DMS79 treated with DMSO at 0.1 percent for 48 hours (cell line): ENCODE measurements at regions not wholly inside any gene's neighbourhood (a gene's known extent, or its start where the extent isn't known, plus 50 kb on each side); places are given as distances from the start of the nearest gene placed in this dataset.
A peak's percentile ranks its signal among the peaks of the same experiment; 100 is the strongest.
"Not testable (repeated sequence)": the region's sequence is repeated elsewhere in the genome, so short reads cannot be mapped to it uniquely, and the experiment has no call there.

Source experiments
- DNase-seq: peaks from one replicate; lab custom pipeline; 2025; lab: John Stamatoyannopoulos, UW

DNA sequence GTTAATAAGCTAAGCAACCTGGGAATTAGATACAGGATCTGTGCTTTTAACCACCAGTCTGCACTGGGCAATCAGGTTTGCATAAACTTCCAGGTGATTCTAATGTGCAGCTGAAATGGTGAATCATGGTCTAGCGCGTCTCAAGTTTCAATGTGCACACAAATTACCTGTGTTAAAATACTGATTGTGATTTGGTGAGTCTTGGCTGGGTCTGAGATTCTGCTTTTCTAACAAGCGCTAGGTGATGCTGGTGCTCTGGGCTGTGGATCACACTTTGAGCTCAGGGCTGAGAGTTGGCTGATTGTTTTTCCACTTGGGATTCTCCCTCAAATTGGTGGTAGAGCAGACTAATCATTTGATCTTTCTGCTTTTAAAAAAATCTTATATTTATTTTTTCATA lies 124.8 kb downstream of the C12orf75 start:
- no peak for DNase-seq

DNA sequence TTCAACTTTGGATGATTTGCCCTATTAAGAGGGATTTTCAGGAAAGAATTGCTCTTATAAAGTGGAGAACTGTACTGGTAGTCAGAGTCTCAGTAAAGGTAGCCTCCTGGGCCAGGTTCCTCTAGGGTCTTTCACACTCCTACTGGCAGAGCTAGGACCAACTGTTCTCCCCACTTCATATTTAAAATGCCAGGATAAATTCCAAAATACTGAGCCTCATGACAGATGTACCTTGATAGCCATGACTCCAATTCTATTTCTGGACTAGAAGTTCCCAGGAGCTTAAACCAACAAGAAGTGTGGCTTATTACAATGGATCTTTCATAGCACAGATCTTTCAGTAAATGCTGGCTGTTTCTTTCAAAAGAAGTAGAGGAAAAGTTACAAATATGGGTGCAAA lies 126.5 kb downstream of the C12orf75 start:
- DNase-seq, result no peak

DNA sequence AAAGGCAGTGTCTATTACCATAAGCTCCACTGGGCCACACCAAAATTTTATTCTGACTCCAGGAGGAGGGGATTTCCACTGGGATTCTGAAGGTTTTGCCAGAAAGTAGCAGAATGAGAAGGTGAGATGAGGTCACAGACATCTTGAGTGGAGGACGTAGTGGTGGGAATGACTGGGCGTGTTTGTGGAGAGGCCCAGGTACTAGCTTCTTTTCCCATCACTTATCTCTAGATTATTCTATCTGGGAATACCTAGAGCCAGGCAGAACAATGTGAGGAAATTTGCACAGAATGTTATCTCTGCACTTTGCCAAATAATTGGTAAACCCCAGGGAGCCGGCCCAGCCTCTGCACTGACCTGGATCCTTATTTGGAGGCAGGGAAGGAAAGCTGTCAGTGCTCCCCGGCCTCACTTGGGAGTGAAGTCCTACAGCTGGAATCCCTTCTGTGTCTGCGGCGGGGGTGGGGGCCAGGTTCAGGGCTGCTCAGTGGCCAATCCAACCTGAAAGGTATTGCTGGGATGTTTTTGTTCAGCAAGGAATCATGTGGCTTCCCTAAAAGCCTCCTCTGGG lies 129.4 kb downstream of the C12orf75 start:
- no peak for DNase-seq

DNA sequence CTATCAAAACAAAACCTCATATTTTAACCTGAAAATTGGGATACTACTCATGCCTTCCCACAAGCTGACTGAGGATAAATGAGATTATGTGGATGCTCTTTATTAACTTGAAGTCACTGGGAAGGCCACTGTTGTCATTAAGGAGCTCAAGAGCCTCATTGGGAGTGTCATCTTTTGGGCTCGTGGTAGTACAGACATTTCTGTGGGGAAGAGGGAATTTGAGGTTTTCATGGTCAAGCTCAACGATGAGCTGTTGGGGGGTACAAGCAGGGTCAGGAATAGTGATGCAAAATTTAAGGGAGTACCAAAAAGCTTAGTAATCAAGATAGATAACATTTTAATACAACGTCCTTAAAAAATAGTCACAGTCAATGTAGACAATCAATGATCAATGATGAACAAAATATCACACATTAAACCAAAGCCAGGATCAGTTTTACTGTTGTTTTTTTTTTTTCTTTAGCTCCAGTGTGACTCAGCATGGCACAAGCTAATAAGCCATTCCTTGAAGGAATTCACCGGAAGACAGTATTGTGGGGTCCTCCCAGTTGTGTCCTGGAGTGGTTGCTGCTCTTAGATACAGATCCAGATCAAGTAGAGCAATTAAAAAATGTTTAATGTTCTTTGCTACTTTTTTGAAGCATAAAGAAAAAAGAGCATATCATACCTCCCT lies 130.9 kb downstream of the C12orf75 start:
- DNase-seq, result no peak

DNA sequence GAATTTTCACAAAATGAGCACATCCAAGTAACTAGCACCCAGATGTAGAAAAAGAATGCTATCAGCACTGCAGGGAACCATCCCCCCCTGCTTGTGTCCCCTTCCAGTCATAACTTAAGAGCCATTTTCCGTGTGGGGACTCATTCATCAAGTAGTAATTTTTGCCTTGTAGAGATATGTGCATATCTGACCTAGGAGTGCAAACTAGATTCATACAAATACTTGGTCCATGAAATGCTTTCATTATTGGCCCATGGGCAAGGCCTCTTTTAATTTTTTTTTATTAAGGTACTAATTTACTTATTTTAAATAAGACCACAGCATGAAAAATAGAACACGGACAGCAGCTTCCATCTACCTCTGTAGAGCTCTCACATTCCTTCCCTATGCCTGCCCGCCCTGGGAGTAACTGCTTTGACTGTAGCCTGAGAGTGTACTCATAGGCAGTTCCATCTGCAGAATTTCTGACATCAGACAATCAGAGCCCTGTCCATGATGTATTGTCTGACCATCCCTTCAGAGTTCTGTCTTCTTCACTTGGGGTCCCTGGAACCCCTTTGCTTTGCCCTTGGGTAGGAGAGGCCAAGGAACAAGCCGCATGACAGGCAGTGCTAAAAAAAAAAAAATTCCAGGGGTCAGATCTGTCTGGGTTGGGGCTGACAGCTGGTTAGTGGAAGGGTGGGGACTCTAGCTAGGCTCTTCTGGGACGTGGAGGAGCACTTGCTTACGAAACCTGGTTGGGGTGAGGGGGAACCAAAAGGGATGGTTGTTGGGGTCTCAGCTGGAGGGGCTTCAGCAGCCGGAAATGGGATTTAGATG lies 131.7 kb downstream of the C12orf75 start:
- no peak for DNase-seq

DNA sequence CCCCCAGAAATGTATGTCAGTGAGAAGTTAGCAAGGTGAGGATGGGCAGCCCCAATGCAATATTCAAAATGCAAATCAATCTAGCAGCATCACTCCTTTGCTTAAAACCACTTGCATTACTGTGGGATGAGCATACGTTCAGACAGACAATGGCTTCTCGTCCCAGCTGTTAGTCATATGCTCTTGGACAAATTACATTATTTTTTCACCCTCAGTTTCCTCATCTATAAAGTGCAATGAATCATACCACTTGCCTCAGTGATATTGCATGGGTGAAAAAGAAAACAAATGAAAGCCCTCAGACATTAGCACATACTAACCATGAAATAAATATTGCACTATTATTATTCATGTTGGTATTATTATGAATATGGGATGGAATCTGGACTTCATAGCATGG lies 132.3 kb downstream of the C12orf75 start:
- DNase-seq, result no peak

DNA sequence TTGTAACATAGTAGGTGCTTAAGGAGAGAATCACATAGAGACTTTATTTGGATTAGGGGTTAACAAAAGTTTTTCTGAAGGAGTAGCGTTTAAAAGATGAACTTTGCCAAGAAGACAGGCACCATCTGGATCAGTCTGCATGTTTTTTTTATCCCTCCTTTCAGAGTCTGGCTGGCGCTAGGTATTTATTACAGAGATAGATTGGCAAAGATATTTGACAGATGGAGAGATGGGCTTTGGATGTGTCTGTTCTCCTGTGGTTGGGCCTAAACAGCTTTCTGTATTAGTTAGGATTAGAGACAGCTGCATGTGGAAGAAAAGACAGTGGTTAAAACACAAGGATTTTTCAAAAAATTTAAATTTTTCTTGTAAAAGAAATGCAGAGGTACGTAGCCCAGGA lies 133.9 kb downstream of the C12orf75 start:
- DNase-seq, result no peak

DNA sequence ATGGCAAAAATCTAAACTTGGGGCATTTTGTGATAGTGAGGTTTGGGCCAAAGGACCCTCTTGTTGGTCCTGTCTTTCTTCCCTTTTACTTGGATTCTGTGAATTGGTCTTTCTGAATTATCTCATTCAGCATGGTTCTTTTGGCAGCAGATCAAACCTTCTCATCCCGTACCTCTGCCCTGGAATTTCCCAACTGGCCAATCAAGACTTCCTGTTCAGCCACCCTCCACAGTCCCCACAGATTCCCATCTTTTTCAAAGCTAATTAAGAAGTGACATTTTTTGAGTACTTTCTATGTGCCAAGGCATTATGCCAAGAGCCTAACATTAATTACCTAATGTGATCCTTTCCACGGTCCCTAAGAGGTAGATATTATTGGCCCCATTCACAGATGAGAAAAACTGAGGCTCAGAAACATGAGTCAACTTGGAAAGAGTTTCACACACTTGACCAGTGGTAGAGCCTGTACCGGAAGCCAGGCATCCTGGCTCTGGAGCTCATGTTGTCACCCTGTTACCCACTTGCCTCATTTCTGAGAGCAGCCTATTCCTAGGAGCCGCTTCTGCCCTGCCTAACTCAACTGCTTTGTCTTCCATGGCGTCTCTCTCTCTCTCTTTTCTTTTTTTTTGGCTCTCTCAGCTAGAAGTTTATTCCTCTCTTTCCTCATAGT lies 135.9 kb downstream of the C12orf75 start:
- DNase-seq, result no peak

DNA sequence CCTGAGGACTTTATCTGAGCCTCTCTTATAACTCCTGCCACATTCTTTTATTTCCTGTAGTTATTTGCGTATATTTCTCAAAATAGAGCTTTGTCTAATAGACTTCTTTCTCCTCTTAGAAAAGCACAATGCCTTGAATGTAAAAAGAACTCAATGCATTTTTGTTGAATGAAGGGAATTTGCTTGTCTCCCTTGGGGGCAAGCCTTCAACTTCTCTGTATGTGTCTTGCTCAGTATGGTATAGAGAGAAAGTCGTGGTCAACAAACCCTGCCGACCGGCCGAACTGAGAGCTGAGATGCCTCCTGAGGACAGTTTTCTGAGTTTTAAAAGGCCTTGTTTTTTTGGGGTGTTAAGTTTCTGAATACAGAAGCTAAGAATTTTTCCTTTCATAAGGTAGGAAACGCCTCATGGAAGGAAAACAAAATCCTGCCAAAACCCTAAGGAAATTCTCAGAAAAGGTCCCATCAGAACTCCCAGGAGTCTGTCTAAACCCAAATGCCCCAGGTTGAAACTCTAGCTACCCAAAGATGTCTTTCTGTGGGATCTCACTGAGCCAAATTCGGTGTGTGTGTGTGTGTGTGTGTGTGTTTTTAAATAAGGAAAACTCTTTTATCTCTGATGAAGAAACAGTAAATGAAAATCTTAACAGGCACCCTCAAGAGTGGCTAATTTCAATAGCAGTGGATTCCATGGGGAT lies 136.6 kb downstream of the C12orf75 start:
- DNase-seq, result no peak

DNA sequence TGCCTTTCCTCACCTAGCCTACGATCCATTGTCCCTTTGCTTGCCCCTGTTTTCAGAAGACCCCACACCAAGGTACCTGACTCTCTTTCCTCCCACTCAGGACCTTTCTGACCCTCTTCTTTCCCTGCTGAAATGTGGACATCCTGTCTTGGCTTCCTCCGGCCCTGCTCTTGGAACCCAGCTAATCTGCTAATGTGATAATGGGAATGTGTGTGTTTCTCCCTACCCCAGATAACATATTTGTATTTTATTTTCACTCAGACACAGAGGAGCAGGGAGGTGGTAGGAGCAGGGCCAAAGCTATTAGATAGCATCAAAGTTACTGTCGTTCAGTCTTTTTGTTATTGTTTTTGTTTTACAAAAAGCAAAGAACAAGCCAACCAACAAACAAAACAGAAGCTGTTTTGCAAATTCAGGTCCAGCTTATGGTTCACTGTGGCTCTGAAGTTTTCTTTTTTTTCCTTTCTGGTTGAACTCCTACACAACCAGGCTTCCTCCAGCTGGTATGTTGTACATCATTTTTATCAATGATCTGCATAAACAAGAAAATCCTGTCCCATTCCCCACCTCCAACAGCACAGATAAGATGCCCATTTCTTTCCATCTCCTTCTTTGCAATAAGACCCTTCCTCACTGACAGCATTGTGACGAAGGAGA lies 137.3 kb downstream of the C12orf75 start:
- no peak for DNase-seq

DNA sequence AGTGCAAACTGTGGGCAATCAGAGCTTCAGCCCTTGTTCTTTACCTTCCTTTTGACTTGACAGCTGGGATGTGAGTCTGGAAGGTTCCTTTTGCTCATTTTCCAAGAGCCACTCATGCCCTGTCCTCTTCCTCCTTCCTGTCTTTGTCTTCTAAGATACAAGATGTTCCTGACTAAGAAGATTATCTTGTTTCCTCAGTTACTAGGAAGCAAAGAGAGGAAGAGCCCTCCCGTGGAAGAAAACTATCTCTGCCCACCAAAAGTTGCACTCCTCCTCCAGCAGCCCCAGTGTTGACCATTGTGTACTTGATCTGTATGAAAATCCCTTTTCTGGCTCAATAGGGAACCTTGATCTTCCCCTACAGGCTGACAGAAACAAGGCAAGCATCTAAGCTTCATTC lies 138.0 kb downstream of the C12orf75 start:
- no peak for DNase-seq

DNA sequence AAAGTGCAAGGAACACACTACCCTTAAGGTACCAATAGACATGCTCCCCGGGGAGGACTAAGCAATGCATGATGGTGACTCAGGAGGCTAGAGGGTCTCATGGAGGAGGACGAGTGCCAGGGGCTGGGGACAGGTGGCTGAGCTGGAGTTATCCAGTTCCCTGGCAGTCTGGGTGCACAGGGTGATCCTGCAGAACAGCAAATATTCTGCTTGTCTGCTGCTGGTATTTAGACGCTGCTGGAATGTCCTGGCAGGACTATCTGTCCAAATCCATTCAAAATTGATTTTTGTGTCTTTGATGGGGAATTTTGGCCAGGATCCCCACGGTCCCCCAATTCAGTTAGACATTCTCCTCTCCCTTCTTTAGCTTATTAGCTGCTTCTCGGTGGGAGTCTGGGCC lies 138.7 kb downstream of the C12orf75 start:
- no peak for DNase-seq

DNA sequence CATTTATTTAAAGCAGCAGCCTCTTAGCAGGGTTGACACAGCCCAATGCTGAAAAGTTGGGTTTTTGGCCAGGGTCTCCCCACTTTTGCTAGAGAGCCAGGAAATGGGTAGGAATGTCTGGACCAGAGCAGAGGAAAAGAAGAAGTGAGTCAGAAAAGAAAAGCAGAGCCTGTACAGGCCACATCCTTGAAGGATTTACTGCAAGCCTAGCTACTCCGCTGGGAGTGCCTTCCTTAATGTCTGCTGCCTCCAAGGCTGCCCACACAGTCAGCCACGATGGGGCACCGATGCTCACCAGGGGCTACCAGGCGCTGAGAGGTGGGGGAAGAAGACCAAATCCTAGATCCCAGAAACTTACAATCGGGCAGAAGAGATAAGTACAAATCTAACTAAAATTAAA lies 139.2 kb downstream of the C12orf75 start:
- DNase-seq, result no peak

DNA sequence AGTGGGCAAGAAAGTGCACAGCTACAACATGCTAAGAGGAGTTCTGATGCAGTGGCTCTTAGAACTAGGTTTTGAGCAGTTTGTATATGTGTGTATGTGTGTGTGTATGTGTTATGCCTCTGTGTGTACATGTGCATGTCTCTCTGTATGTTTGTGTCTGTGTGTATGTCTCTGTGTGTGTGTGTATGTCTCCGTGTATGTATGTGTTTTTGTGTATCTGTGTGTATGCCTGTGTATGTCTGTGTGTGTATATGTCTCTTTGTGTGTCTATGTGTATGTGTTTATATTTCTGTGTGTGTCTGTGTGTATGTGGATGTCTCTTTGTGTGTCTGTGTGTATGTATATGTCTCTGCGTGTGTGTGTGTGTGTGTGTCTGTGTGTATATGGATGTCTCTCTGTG lies 139.6 kb downstream of the C12orf75 start:
- DNase-seq, result no peak

DNA sequence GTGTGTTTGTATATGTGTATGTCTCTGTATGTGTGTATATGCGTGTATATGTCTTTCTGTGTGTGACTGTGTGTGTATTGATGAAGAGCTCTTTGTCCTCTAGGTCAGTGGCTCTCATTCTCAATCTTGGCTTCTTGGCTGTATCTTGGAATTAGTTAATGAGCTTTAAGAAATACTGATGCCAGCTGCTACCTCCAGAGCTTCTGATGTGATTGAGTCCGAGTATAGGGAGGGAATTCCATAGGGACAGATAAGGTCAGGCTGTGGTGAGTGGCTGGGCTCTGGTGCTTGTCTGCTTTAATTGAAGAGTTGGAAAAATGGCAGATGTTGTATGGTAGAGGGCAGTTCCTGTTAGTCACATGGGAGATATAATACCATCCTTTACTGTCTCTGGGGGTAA lies 140.1 kb downstream of the C12orf75 start:
- no peak for DNase-seq

DNA sequence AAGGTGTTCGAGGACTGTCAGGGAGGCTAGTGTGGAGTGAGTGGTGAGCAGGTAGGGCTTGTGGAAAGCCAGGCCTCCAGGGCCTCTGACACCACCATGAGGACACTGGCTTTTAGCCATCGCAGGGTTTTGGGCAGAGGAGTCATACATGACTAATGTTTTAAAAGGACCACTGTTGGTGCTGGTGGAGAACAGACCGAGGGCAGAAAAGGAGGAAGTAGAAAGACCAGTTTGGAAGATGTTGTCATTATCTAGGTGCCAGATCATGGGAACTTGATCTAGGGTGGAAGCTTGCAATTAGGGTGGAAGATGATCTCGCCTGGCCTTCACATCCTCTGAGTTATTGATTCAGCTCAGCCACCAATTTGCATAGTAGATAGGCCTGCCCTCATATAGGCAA lies 144.2 kb downstream of the C12orf75 start:
- DNase-seq, result no peak

DNA sequence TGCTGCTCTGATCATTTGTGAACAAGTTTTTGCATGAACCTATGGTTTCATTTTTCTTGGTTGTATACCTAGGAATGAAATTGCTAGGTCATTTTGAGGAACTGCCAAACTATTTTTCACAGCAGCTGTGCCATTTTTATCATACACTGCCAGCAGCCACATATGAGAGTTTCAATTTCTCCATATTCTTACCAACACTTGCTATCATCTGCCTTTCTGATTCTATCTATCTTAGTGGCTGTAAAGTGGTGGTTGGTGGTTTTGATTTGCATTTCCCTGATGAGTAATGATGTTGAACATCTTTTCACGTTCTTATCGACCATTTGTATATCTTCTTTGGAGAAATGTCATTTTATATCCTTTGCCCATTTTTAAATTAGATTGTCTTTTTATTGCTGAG lies 146.1 kb downstream of the C12orf75 start:
- DNase-seq, result no peak

DNA sequence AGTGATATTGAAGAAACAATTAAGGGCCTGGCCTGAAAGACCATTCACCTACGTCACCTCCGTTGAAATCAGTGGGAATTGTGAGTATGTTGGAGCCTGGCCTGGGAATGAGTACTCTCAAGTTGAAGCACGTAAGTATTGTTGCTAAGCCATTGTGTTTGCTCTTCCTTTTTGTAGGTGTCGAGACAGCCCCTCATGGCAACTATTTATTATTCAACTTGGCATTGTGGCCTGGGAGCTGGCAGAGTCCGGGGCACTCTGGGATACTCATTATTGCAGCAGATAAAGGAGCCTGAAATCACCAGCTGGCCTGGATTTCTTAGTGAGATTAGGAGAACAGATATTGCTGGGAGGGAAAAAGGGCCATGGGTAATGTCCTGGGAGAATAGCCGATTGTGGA lies 147.4 kb downstream of the C12orf75 start:
- DNase-seq, result peak; percentile 43

DNA sequence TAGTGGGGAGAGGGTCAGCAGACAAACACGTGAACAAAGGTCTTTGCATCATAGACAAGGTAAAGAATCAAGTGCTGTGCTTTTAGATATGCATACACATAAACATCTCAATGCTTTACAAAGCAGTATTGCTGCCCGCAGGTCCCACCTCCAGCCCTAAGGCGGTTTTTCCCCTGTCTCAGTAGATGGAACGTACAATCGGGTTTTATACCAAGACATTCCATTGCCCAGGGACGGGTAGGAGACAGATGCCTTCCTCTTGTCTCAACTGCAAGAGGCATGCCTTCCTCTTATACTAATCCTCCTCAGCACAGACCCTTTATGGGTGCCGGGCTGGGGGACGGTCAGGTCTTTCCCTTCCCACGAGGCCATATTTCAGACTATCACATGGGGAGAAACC lies 148.3 kb downstream of the C12orf75 start:
- DNase-seq, result not testable (repeated sequence)

DNA sequence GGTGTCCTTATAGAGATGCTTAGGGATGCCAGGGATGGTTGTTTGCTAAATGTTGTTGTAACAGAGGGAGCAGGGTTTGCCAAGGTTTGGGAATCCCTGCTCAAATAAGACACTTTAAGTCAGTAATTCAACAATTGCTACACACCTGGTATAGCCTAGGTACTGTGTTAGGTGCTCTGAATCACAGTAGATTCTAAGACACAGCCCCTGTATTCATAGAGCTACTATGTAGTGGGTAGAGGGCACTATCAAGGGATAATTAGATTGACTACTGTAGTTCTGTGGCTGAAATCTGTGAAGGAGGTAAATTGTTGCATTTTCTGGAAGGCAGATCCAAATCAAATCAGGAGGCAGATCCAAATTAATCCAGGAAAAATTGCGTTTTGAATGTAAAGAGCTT lies 149.2 kb downstream of the C12orf75 start:
- no peak for DNase-seq

DNA sequence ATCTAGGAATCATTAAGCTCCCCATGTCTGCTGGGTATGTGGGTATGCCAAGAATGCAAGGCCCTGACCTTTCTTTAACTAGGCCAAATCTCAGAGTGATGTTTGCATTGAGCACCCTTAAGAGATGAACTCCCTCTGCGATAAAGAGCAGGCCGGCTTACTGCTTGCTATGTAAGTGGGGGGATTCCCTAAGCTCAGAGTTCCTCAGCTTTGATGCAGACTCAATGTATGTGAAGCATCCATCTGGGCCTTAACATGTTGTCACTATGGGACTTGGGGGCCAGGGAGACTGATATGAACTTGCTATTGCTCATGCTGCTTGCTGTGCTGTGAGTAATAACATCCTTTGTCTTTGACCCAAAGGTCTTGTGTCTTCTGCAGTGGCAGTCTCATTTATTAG lies 149.7 kb downstream of the C12orf75 start:
- no peak for DNase-seq
